ENCODE measurements at regions not wholly inside any gene's neighbourhood (a gene's known extent, or its start where the extent isn't known, plus 50 kb on each side); places are given as distances from the start of the nearest gene placed in this dataset.

DNA sequence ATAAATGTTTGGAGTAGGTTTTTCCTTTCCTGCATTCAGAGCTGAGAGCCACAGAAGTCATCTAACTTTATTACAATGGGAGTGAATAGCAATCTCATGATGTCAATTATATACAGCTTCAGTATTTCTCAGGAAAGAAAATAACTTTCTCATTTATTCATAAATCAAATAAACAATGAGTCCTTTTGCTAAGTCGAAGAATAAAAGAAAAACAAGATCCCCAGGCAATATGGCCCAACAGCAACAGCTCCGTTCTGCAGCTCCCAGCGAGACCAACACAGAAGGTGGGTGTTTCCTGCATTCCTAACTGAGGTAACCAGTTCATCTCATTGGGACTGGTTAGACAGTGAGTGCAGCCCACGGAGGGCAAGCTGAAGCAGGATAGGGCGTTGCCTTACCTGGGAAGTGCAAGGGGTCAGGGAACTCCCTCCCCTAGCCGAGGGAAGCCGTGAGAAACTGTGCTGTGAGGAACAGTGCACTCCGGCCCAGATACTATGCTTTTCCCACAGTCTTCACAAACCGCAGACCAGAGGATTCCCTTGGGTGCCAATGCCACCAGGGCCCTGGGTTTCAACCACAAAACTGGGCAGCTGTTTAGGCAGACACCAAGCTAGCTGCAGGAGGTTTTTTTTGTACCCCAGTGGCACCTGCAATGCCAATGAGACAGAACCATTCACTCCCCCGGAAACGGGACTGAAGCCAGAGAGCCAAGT, 128.2 kb downstream of the SLITRK1 start:
- ChIA-PET POLR2A (no interaction called here), CTCF (interaction anchor here (1.1 kb wide), 1 partner anchor 201 kb away, joined by 3 read pairs; no protein-coding TSS in a partner anchor)
- DNase-seq (ENCODE audit: unreplicated experiment) = no peak
- H3K27me3 Mint-ChIP-seq (ENCODE audit: insufficient read depth, unreplicated experiment) = no peaks in the 10 kb centered on the region
- BruUV-seq (replicated peaks) = no TSS peak
- H3K4me3 Mint-ChIP-seq (ENCODE audit: unreplicated experiment) = no peak overlapping the region
- H3K36me3 Mint-ChIP-seq (ENCODE audit: insufficient read depth, unreplicated experiment) = no peaks in the 10 kb centered on the region
- intact Hi-C loops (cut with micrococcal nuclease) = no loop called here
- H3K27ac Mint-ChIP-seq (ENCODE audit: low read depth, unreplicated experiment) = no peak overlapping the region
- peaks cover 25% of the 10 kb centered on the region for H3K9me3 Mint-ChIP-seq (ENCODE audit: unreplicated experiment)
- peaks cover 6% of the 10 kb centered on the region for H3K4me1 Mint-ChIP-seq (ENCODE audit: insufficient read depth, unreplicated experiment)
- TF ChIP-seq, protein P1, sequence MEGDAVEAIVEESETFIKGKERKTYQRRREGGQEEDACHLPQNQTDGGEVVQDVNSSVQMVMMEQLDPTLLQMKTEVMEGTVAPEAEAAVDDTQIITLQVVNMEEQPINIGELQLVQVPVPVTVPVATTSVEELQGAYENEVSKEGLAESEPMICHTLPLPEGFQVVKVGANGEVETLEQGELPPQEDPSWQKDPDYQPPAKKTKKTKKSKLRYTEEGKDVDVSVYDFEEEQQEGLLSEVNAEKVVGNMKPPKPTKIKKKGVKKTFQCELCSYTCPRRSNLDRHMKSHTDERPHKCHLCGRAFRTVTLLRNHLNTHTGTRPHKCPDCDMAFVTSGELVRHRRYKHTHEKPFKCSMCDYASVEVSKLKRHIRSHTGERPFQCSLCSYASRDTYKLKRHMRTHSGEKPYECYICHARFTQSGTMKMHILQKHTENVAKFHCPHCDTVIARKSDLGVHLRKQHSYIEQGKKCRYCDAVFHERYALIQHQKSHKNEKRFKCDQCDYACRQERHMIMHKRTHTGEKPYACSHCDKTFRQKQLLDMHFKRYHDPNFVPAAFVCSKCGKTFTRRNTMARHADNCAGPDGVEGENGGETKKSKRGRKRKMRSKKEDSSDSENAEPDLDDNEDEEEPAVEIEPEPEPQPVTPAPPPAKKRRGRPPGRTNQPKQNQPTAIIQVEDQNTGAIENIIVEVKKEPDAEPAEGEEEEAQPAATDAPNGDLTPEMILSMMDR (IDR thresholded peaks at IDR 0.05; ENCODE audit: unreplicated experiment) = no peak

DNA sequence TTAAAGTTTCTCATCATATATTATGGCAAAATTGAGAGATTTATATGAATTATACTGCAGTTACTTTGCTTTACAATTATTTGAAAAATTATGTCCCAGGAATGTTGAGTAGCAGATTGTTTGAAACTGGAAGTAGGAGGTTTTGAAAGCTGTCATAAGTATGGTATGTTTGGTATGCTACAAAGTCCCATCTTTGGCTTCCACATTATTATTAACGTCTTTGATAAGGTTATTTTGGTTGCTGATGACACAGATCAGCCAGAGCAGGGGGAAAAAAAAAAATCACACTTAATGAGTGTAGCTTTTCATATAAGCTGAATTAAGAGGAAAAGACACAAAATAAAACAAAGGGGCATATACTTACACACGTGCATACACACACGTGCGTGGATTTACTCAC, 130.1 kb downstream of the SLITRK1 start:
- no TSS peak for BruUV-seq (replicated peaks)
- POLR2A ChIA-PET = no interaction called here
- no peak for DNase-seq (ENCODE audit: unreplicated experiment)
- Mint-ChIP-seq H3K4me1 (ENCODE audit: insufficient read depth, unreplicated experiment) (peaks cover 6% of the 10 kb centered on the region), H3K27ac (ENCODE audit: low read depth, unreplicated experiment) (no peak overlapping the region), H3K27me3 (ENCODE audit: insufficient read depth, unreplicated experiment) (no peaks in the 10 kb centered on the region), H3K9me3 (ENCODE audit: unreplicated experiment) (peaks cover 26% of the 10 kb centered on the region), H3K4me3 (ENCODE audit: unreplicated experiment) (no peak overlapping the region), H3K36me3 (ENCODE audit: insufficient read depth, unreplicated experiment) (no peaks in the 10 kb centered on the region)
- CTCF ChIA-PET = interaction anchor here (0.5 to 0.6 kb wide), 2 partner anchors 17 to 710 kb away, joined by 3 to 4 read pairs; no protein-coding TSS in a partner anchor
- intact Hi-C loops (cut with micrococcal nuclease) = no loop called here
- TF ChIP-seq, protein P1 (IDR thresholded peaks at IDR 0.05; ENCODE audit: unreplicated experiment) = no peak

DNA sequence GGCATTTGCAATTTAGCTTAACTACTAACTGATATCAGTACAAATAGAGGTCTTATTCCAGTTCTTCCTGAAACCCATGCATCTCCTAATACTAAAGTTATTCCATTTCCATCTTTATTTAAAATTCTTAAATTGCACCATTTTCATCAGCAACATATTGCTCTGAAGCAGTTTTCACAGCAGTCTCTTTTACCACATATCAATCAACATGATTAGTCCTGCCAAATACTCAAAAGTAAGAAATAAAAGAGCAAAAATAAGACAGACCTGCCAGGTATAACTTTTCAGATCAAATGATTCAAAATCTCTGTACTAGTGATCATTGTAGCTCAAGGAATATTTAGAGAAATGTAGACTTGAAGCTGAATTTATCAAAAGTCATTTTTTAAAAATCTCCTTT, 141.7 kb downstream of the SLITRK1 start:
- H3K4me1 Mint-ChIP-seq (ENCODE audit: insufficient read depth, unreplicated experiment) = no peaks in the 10 kb centered on the region

DNA sequence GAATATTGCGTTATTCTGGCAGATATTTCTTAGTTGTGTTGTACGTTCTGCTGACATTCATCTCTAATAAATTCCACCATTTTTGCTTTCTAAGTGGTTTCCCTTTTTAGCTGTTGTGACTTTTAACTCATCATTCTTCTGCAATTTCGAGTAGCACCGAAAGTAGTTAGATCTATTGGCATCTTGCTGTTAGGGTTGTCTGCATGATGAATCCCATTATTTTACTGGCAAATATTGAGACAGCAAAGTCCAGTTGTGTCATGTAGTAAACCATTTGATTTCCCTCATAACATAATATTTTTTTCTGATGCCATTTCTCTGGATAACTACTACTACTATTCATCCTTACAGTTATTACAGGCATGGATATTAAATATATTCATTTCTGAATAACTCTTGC, 143.9 kb downstream of the SLITRK1 start:
- Mint-ChIP-seq H3K27ac (ENCODE audit: low read depth, unreplicated experiment) (no peak overlapping the region), H3K36me3 (ENCODE audit: insufficient read depth, unreplicated experiment) (no peaks in the 10 kb centered on the region), H3K27me3 (ENCODE audit: insufficient read depth, unreplicated experiment) (no peaks in the 10 kb centered on the region), H3K4me1 (ENCODE audit: insufficient read depth, unreplicated experiment) (no peaks in the 10 kb centered on the region), H3K4me3 (ENCODE audit: unreplicated experiment) (no peak overlapping the region), H3K9me3 (ENCODE audit: unreplicated experiment) (no peaks in the 10 kb centered on the region)
- no TSS peak for BruUV-seq (replicated peaks)
- CTCF ChIA-PET = no interaction called here
- intact Hi-C loops (cut with micrococcal nuclease) = no loop called here
- TF ChIP-seq, protein P1 (IDR thresholded peaks at IDR 0.05; ENCODE audit: unreplicated experiment) = no peak
- no peak for DNase-seq (ENCODE audit: unreplicated experiment)
- POLR2A ChIA-PET = no interaction called here

More for the DNA sequence above, 141.7 kb downstream of the SLITRK1 start:
- no TSS peak for BruUV-seq (replicated peaks)
- Mint-ChIP-seq H3K36me3 (ENCODE audit: insufficient read depth, unreplicated experiment) (no peaks in the 10 kb centered on the region), H3K4me3 (ENCODE audit: unreplicated experiment) (no peak overlapping the region), H3K27ac (ENCODE audit: low read depth, unreplicated experiment) (no peak overlapping the region), H3K27me3 (ENCODE audit: insufficient read depth, unreplicated experiment) (no peaks in the 10 kb centered on the region), H3K9me3 (ENCODE audit: unreplicated experiment) (no peaks in the 10 kb centered on the region)
- ChIA-PET CTCF (no interaction called here), POLR2A (no interaction called here)
- no peak for DNase-seq (ENCODE audit: unreplicated experiment)
- intact Hi-C loops (cut with micrococcal nuclease) = no loop called here
- TF ChIP-seq, protein P1 (IDR thresholded peaks at IDR 0.05; ENCODE audit: unreplicated experiment) = no peak
